IMR-90 (cell line): ENCODE measurements at regions not wholly inside any gene's neighbourhood (a gene's known extent, or its start where the extent isn't known, plus 50 kb on each side); places are given as distances from the start of the nearest gene placed in this dataset.

ENCODE experiments used
- ATAC-seq: fragments of 200-7000 bp; cut with Tn5 transposase; 2 replicates; pipeline ENCODE4 v1.9.1; 2020; ENCODE audit warnings: low read depth, mild to moderate bottlenecking, moderate library complexity
- BruUV-seq: library from RNA; stranded (reverse); fragments of 400-500 nt; replicated peaks from 2 replicates; lab custom pipeline; 2021; lab: Mats Ljungman, UMichigan
- CTCF ChIA-PET: fragments of 300-600 bp; formaldehyde crosslinking; extraction: SDS; loops from one replicate; lab custom pipeline; 2021; ENCODE audit warnings: antibody characterized with exemption; lab: Yijun Ruan, JAX
- POLR2A ChIA-PET: fragments of 300-600 bp; sonication (Branson Sonifier 250); formaldehyde crosslinking; loops from one replicate; lab custom pipeline; 2022; ENCODE audit warnings: antibody characterized with exemption; ENCODE audit not compliant: unreplicated experiment; lab: Charles Lee
- DNase-seq: peaks from one replicate; pipeline ENCODE4 v3.0.0; 2013
- H2AFZ ChIP-seq: replicated peaks from 2 replicates; pipeline ENCODE3; 2013; ENCODE audit warnings: low read length, mild to moderate bottlenecking; ENCODE audit not compliant: poor library complexity
- H2AK5ac ChIP-seq: 2 replicates; pipeline ENCODE4 v1.6.1; 2013; ENCODE audit warnings: low read depth, low read length, inconsistent platforms
- H2AK9ac ChIP-seq: replicated peaks from 2 replicates; pipeline ENCODE3; 2013; ENCODE audit warnings: mild to moderate bottlenecking, low read depth, low read length, moderate library complexity; ENCODE audit not compliant: poor library complexity
- H2BK120ac ChIP-seq: 2 replicates; pipeline ENCODE4 v1.6.1; 2013; ENCODE audit warnings: low read depth, low read length, inconsistent platforms
- H2BK15ac ChIP-seq: 3 replicates; pipeline ENCODE4 v1.6.1; 2013; ENCODE audit warnings: low read depth, low read length, inconsistent platforms
- H2BK20ac ChIP-seq: 2 replicates; pipeline ENCODE4 v1.6.1; 2013; ENCODE audit warnings: low read depth, mild to moderate bottlenecking, inconsistent platforms, low read length, moderate library complexity
- H2BK5ac ChIP-seq: 2 replicates; pipeline ENCODE4 v1.6.1; 2013; ENCODE audit warnings: mild to moderate bottlenecking, low read depth, low read length, inconsistent platforms; ENCODE audit not compliant: poor library complexity, severe bottlenecking
- H3K14ac ChIP-seq: replicated peaks from 2 replicates; pipeline ENCODE4 v1.6.1; 2013; ENCODE audit warnings: low read depth, low read length, inconsistent platforms
- H3K18ac ChIP-seq: 2 replicates; pipeline ENCODE4 v1.6.1; 2013; ENCODE audit warnings: low read depth, low read length, control low read depth
- H3K23ac ChIP-seq: 2 replicates; pipeline ENCODE4 v1.6.1; 2013; ENCODE audit warnings: low read depth, low read length, inconsistent platforms
- H3K27ac ChIP-seq: 2 replicates; pipeline ENCODE4 v1.5.1; 2013; ENCODE audit warnings: mild to moderate bottlenecking, control low read depth, low read length; ENCODE audit not compliant: insufficient read depth
- H3K27me3 ChIP-seq: 2 replicates; pipeline ENCODE4 v1.6.1; 2013; ENCODE audit warnings: low read length; ENCODE audit not compliant: control insufficient read depth, insufficient read depth
- H3K36me3 ChIP-seq: 2 replicates; pipeline ENCODE4 v1.6.1; 2013; ENCODE audit warnings: low read length, mixed read lengths; ENCODE audit not compliant: control insufficient read depth, insufficient read depth
- H3K4ac ChIP-seq: 2 replicates; pipeline ENCODE4 v1.6.1; 2013; ENCODE audit warnings: low read depth, low read length, inconsistent platforms
- H3K4me1 ChIP-seq: 2 replicates; pipeline ENCODE4 v1.6.1; 2013; ENCODE audit warnings: low read length, mixed read lengths; ENCODE audit not compliant: control insufficient read depth, insufficient read depth
- H3K4me2 ChIP-seq: 2 replicates; pipeline ENCODE4 v1.6.1; 2013; ENCODE audit warnings: low read depth, mild to moderate bottlenecking, control low read depth, low read length, moderate library complexity
- H3K4me3 ChIP-seq: 2 replicates; pipeline ENCODE4 v1.5.1; 2013; ENCODE audit warnings: low read depth, mild to moderate bottlenecking, control low read depth, low read length, moderate library complexity; ENCODE audit not compliant: insufficient read depth
- H3K56ac ChIP-seq: 2 replicates; pipeline ENCODE4 v1.6.1; 2013; ENCODE audit warnings: low read length, inconsistent platforms; ENCODE audit not compliant: insufficient read depth; ENCODE audit errors: extremely low read depth
- H3K79me1 ChIP-seq, 2 experiments: 2 replicates each; pipeline ENCODE4 v1.6.1; 2013; ENCODE audit warnings: low read length in 2 of 2, inconsistent platforms in 1 of 2, low read depth in 1 of 2
- H3K9ac ChIP-seq: 2 replicates; pipeline ENCODE4 v1.6.1; 2013; ENCODE audit warnings: low read depth, low read length, control low read depth
- H3K9me1 ChIP-seq: 2 replicates; pipeline ENCODE4 v1.6.1; 2013; ENCODE audit warnings: low read length, inconsistent platforms; ENCODE audit not compliant: insufficient read depth
- H3K9me3 ChIP-seq: 2 replicates; pipeline ENCODE4 v1.6.1; 2013; ENCODE audit warnings: low read length; ENCODE audit not compliant: control insufficient read depth, insufficient read depth
- H4K20me1 ChIP-seq: 2 replicates; pipeline ENCODE4 v1.6.1; 2013; ENCODE audit warnings: low read length, inconsistent platforms; ENCODE audit not compliant: insufficient read depth
- H4K5ac ChIP-seq: 2 replicates; pipeline ENCODE4 v1.6.1; 2013; ENCODE audit warnings: mild to moderate bottlenecking, low read depth, low read length, control low read depth
- H4K8ac ChIP-seq, 2 experiments: 2 replicates each; pipeline ENCODE4 v1.6.1; 2013; ENCODE audit warnings: low read depth in 2 of 2, low read length in 2 of 2, control low read depth in 1 of 2, inconsistent platforms in 1 of 2
- H4K91ac ChIP-seq: 2 replicates; pipeline ENCODE4 v1.6.1; 2013; ENCODE audit warnings: low read depth, low read length, inconsistent platforms; ENCODE audit not compliant: insufficient read depth
- CEBPB ChIP-seq: IDR thresholded peaks from 2 replicates; pipeline ENCODE4 v1.6.1; 2012; ENCODE audit warnings: low read depth, low read length, improper control_type of control experiment
- NFE2L2 ChIP-seq: fragments of 150-350 bp; IDR thresholded peaks from 2 replicates; pipeline ENCODE4 v1.6.1; 2016; ENCODE audit warnings: low read depth, mild to moderate bottlenecking, low read length
- WGBS, 2 experiments: methylation state at CpG; one replicate each; pipeline versions ENCODE4 v1.1.5 to v1.1.7; 2013; ENCODE audit warnings: missing lambda C conversion rate in 2 of 2; ENCODE audit not compliant: insufficient read length in 1 of 2; ENCODE audit errors: extremely low coverage in 2 of 2; 5-methylcytosine and 5-hydroxymethylcytosine counted together
- dilution Hi-C: fragments of 300-500 bp; cut with HindIII; formaldehyde crosslinking; loops from one replicate; pipeline ENCODE4 v1.14.3; 2018; ENCODE audit warnings: low sequenced_read_pairs; ENCODE audit not compliant: unreplicated experiment
- in situ Hi-C: fragments of 300-500 bp; cut with MboI; formaldehyde crosslinking; loops from 3 replicates; pipeline ENCODE4 v1.14.3; 2019; ENCODE audit warnings: low sequenced_read_pairs, inconsistent platforms, mixed read lengths
- intact Hi-C: fragments of 100-400 bp; cut with micrococcal nuclease; formaldehyde crosslinking; loops from 2 replicates; pipeline ENCODE4 v1.10.0; 2022

DNA sequence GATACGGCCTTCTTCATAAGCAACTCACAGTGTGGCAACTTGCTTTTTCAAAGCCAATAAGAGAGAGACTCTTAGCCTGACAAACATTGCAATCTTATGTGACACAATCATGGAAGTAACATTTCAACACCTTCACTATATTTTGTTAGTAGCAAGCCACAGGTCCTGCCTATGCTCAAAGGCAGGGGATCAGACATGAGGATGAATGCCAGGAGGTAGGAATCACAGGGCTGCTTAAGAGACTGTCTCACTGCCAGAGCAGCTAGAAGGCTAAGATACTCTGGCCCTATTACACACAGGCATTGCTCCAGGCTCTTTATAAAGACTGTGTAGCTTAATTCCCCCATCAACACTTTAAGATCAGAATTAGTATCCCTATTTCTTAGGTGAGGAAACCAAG, 236.2 kb upstream of the KAZN start:
- Histone ChIP-seq H3K4me3 (no peak overlapping the region), H3K36me3 (no peaks in the 10 kb centered on the region), H2BK20ac (no peak overlapping the region), H3K9me1 (no peaks in the 10 kb centered on the region), H3K4me1 (no peaks in the 10 kb centered on the region; the same call in 1 of the 2 replicates), H3K56ac (no peak overlapping the region), H3K18ac (no peak overlapping the region), H2AFZ (no peak overlapping the region), H3K4ac (no peak overlapping the region), H3K27ac (no peak overlapping the region), H3K9me3 (0 out of 2 replicates have a peak, but pooled peaks cover 4% of the 10 kb centered on the region), H4K8ac (no peak overlapping the region), H2AK5ac (no peak overlapping the region), H4K91ac (no peak overlapping the region), H4K5ac (no peak overlapping the region), H4K20me1 (no peaks in the 10 kb centered on the region), H2BK120ac (no peak overlapping the region), H3K79me1 (no peaks in the 10 kb centered on the region), H2BK5ac (no peak overlapping the region), H3K23ac (no peak overlapping the region), H2BK15ac (no peak overlapping the region), H3K27me3 (no peaks in the 10 kb centered on the region), H2AK9ac (no peak overlapping the region), H3K9ac (no peak overlapping the region), H3K4me2 (no peak overlapping the region), H3K14ac (no peak overlapping the region)
- BruUV-seq = no TSS peak
- dilution Hi-C loops (no loop called here), in situ Hi-C loops (no loop called here), intact Hi-C loops (no loop called here)
- CTCF ChIA-PET = no interaction called here
- WGBS, 2 experiments = no CpG with 5 or more reads among the region's 1 CpG
- POLR2A ChIA-PET = no interaction called here
- TF ChIP-seq NFE2L2 = no peak
- no peak for TF ChIP-seq CEBPB
- no peak for ATAC-seq
- DNase-seq = no peak
